Colonic mucosa (tissue), 4 donors: ENCODE measurements at regions not wholly inside any gene's neighbourhood (a gene's known extent, or its start where the extent isn't known, plus 50 kb on each side); places are given as distances from the start of the nearest gene placed in this dataset.
"Not testable (repeated sequence)": the region's sequence is repeated elsewhere in the genome, so short reads cannot be mapped to it uniquely, and the experiment has no call there.

Source experiments
- DNase-seq: peaks from one replicate; pipeline ENCODE4 v3.0.0-alpha.2; 2020
- H3K27ac ChIP-seq: fragments of 200-600 bp; one replicate; pipeline ENCODE4 v1.8.0; 2021
- H3K27me3 ChIP-seq: fragments of 200-600 bp; one replicate; pipeline ENCODE4 v1.8.0; 2021
- H3K36me3 ChIP-seq: fragments of 200-600 bp; one replicate; pipeline ENCODE4 v1.8.0; 2021
- H3K4me1 ChIP-seq: fragments of 200-600 bp; one replicate; pipeline ENCODE4 v1.8.0; 2021; ENCODE audit warnings: mild to moderate bottlenecking
- H3K4me3 ChIP-seq: fragments of 200-600 bp; one replicate; pipeline ENCODE4 v1.8.0; 2021
- H3K9ac ChIP-seq, 2 donors: one replicate each; pipeline ENCODE4 v1.7.0; 2013; ENCODE audit warnings: control low read depth in 2 of 2, low read depth in 2 of 2, low read length in 2 of 2
- H3K9me3 ChIP-seq: fragments of 200-600 bp; one replicate; pipeline ENCODE4 v1.8.0; 2021
- intact Hi-C: fragments of 100-400 bp; cut with DNase I; formaldehyde crosslinking; loops from one replicate; pipeline ENCODE4 v1.14.1; 2022
- TF ChIP-seq, protein P1 (sequence below): fragments of 200-600 bp; IDR thresholded peaks from one replicate; pipeline ENCODE4 v1.8.0; 2022; ENCODE audit warnings: antibody characterized with exemption, mild to moderate bottlenecking
- donor health status: healthy.
- donor health status: DM: no; HTN: no; CAD: no.
- donor health status: DM: no; HTN: no; CAD: no.

DNA sequence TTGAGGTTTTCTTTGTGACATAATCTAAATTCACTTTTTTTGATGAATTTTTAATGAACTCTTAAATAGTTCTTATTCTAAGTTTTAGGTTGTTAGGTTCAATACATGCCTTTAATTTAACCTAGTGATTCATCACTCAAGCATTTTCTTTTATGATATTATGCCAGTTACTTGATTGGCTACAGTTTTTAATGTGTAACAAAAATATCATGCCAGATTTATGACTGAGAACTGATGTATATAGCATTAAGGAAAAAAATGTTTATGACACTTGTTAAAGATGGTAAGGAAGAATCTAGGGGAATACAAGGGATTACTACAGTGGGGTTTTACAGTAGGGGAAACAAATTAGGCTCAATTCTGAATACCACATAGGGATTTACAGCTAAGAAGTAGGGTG, 103.1 kb downstream of the VGLL3 start:
- TF ChIP-seq, protein P1, sequence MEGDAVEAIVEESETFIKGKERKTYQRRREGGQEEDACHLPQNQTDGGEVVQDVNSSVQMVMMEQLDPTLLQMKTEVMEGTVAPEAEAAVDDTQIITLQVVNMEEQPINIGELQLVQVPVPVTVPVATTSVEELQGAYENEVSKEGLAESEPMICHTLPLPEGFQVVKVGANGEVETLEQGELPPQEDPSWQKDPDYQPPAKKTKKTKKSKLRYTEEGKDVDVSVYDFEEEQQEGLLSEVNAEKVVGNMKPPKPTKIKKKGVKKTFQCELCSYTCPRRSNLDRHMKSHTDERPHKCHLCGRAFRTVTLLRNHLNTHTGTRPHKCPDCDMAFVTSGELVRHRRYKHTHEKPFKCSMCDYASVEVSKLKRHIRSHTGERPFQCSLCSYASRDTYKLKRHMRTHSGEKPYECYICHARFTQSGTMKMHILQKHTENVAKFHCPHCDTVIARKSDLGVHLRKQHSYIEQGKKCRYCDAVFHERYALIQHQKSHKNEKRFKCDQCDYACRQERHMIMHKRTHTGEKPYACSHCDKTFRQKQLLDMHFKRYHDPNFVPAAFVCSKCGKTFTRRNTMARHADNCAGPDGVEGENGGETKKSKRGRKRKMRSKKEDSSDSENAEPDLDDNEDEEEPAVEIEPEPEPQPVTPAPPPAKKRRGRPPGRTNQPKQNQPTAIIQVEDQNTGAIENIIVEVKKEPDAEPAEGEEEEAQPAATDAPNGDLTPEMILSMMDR = no peak
- no peak overlapping the region for H3K4me3 ChIP-seq
- no peak for DNase-seq
- no peaks in the 10 kb centered on the region for H3K27me3 ChIP-seq
- H3K9me3 ChIP-seq = no peaks in the 10 kb centered on the region
- H3K27ac ChIP-seq = no peak overlapping the region
- no peak overlapping the region for H3K9ac ChIP-seq
- no peaks in the 10 kb centered on the region for H3K36me3 ChIP-seq
- no peaks in the 10 kb centered on the region for H3K4me1 ChIP-seq
- intact Hi-C loops = no loop called here

DNA sequence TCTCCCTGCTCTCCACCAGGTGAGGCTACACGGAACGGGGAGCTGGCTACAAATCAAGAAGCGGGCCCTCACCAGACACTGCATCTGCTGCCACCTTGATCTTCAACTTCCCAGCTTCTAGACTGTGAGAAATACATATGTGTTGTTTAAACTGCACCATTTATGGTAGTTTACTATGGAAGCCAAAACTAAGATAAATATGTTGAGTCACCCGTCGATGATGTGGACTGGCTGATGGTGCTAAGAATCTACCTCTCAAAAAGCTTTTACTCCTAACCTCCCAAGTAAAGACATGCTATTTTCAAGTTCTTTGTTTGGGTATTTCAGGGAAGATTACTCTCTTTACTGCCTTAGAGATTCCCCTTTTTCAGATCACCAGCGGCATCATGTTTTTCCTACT, 110.9 kb downstream of the VGLL3 start:
- no peaks in the 10 kb centered on the region for H3K36me3 ChIP-seq
- H3K4me3 ChIP-seq = no peak overlapping the region
- TF ChIP-seq, protein P1 = no peak
- intact Hi-C loops = no loop called here
- no peak overlapping the region for H3K27ac ChIP-seq
- H3K27me3 ChIP-seq = no peaks in the 10 kb centered on the region
- no peaks in the 10 kb centered on the region for H3K9me3 ChIP-seq
- H3K9ac ChIP-seq = no peak overlapping the region
- no peaks in the 10 kb centered on the region for H3K4me1 ChIP-seq
- DNase-seq = no peak

DNA sequence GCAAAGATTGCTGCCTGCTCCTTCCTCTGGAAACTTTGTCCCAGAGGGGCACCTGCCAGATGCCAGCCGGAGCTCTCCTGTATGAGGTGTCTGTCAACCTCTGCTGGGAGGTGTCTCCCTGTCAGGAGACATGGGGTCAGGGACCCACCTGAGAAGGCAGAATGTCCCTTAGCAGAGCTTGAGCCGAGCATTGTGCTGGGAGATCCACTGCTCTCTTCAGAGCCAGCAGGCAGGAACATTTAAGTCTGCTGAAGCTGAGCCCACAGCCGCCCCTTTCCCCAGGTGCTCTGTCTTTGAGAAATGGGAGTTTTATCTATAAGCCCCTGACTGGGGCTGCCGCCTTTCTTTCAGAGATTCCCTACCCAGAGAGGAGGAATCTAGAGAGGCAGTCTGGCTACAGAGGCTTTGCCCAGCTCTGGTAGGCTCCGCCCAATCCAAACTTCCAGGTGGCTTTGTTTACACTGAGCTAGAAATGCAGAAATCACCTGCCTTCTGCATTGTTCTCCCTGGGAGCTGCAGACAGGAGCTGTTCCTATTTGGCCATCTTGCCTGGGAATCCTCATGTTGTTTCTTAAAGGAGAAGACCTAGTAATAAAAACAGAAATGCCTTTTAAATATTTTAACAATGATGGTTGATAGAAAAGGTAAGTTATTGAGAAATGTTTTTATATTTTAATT, 114.3 kb downstream of the VGLL3 start:
- H3K4me1 ChIP-seq, DNase-seq, H3K36me3 ChIP-seq, H3K9ac ChIP-seq, intact Hi-C loops, H3K27ac ChIP-seq, H3K9me3 ChIP-seq, H3K27me3 ChIP-seq, H3K4me3 ChIP-seq: not testable (repeated sequence)

DNA sequence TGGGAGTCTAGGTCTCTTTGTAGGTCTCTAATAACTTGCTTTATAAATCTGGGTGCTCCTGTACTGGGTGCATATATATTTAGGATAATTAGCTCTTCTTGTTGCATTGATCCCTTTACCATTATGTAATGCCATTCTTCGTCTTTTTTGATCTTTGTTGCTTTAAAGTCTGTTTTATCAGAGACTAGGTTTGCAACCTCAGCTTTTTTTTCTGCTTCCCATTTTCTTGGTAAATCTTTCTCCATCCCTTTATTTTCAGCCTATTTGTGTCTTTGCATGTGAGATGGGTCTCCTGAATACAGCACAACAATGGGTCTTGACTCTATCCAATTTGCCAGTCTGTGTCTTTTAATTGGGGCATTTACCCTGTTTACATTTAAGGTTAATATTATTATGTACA, 116.2 kb downstream of the VGLL3 start:
- H3K4me1 ChIP-seq, intact Hi-C loops, H3K9ac ChIP-seq, H3K4me3 ChIP-seq, H3K9me3 ChIP-seq, DNase-seq, H3K27ac ChIP-seq, H3K27me3 ChIP-seq, H3K36me3 ChIP-seq: not testable (repeated sequence)

DNA sequence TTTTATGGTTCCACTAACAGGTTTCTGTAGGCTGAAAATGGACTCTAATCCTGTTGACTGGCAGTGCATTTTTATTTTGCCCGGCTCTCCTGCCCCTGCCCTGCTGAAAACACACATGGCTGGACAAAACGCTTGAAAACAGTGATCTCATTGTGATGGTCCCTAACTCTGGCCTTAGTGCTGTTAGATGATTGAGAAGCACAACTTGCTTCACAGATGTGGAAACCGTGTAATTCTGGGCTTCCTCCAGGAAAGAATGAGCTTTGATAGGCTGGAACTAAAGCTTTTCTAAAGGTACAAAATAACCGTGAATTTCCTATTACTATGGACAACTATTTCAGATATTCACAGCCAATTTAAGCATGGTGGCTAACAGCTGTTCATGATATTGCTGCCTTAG, 121.4 kb downstream of the VGLL3 start:
- H3K4me1 ChIP-seq = no peaks in the 10 kb centered on the region
- H3K27me3 ChIP-seq = no peaks in the 10 kb centered on the region
- TF ChIP-seq, protein P1 = no peak
- no peak overlapping the region for H3K4me3 ChIP-seq
- H3K27ac ChIP-seq = no peak overlapping the region
- H3K9me3 ChIP-seq = no peaks in the 10 kb centered on the region
- no peak overlapping the region for H3K9ac ChIP-seq
- intact Hi-C loops = no loop called here
- no peak for DNase-seq
- H3K36me3 ChIP-seq = no peaks in the 10 kb centered on the region

DNA sequence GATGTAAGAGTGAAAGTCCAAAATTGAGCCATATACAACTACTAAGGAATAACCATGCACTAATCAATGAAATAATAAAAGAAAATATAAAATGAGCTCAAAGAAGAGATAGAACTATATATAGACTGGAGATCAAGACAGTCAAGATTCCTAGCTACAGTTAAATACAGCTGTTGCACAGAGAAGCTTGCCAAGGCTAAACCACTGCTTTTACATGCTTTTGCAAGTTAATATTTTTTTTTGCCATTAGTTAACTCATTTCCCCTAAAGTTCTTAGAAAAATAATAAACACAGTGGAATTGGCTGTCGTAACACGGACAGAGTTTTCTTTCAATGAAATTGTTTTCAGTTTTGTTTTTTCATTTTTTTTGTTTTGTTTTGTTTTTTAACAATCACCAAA, 123.0 kb downstream of the VGLL3 start:
- Histone ChIP-seq H3K4me1 (no peaks in the 10 kb centered on the region), H3K4me3 (no peak overlapping the region), H3K9ac (no peak overlapping the region), H3K36me3 (no peaks in the 10 kb centered on the region), H3K27me3 (no peaks in the 10 kb centered on the region), H3K27ac (no peak overlapping the region), H3K9me3 (no peaks in the 10 kb centered on the region)
- intact Hi-C loops = no loop called here
- TF ChIP-seq, protein P1 = no peak
- no peak for DNase-seq
